ENCODE measurements at regions not wholly inside any gene's neighbourhood (a gene's known extent, or its start where the extent isn't known, plus 50 kb on each side); places are given as distances from the start of the nearest gene placed in this dataset.

DNA sequence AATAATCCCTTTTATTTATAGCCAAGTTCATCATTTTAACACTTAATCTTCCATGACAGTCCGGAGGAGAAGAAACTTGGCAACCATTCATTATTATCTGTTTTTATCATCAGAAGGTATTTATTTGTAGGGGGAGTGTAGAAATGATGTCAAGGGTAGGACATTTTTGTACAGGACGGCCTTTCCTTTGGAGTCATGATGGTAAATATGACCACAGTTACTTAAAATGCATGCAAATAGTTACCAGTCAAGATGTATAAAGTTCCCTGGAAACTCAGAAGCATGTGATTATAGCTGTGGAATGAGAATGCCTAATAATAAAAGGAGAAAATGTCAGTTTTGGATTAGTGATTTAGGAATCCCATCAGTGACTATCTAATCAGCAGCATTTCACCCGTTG lies 183.1 kb upstream of the PRPS1L1 start:
- Histone ChIP-seq H4K91ac (ENCODE audit: low read depth, low read length) (no peak overlapping the region), H3K27ac (ENCODE audit: low read depth, low read length) (no peak overlapping the region), H4K12ac (ENCODE audit: low read depth, low read length) (no peak overlapping the region), H3K27me3 (ENCODE audit: insufficient read depth, low read length) (no peaks in the 10 kb centered on the region), H4K8ac (ENCODE audit: low read depth, low read length) (no peak overlapping the region), H3K9ac (ENCODE audit: low read length) (no peak overlapping the region), H2BK120ac (ENCODE audit: insufficient read depth, low read length, poor library complexity) (no peak overlapping the region), H3K14ac (ENCODE audit: low read length) (no peak overlapping the region), H3K4me2 (ENCODE audit: low read length) (no peak overlapping the region), H3K9me3 (ENCODE audit: insufficient read depth, low read depth, low read length) (no peaks in the 10 kb centered on the region), H2AK5ac (ENCODE audit: low read length) (no peak overlapping the region), H3K4ac (ENCODE audit: low read depth, low read length) (no peak overlapping the region), H3K79me1 (ENCODE audit: low read length) (no peaks in the 10 kb centered on the region), H3K4me3 (ENCODE audit: low read depth, low read length) (no peak overlapping the region), H3K4me1 (ENCODE audit: control insufficient read depth in 1 of 2, insufficient read depth in 2 of 2, low read length in 2 of 2) (no peaks in the 10 kb centered on the region), H3K23ac (ENCODE audit: low read length) (no peak overlapping the region), H3K79me2 (ENCODE audit: control insufficient read depth, insufficient read depth, low read length, poor library complexity) (no peaks in the 10 kb centered on the region), H3K18ac (ENCODE audit: low read length) (no peak overlapping the region), H2BK5ac (ENCODE audit: low read depth, low read length, poor library complexity) (no peak overlapping the region), H3K36me3 (ENCODE audit: control insufficient read depth in 1 of 2, insufficient read depth in 2 of 2, low read length in 2 of 2) (no peaks in the 10 kb centered on the region), H2AFZ (ENCODE audit: insufficient read depth, low read length, poor library complexity) (no peak overlapping the region), H2BK12ac (ENCODE audit: low read length) (no peak overlapping the region)
- no peak for DNase-seq
- WGBS (ENCODE audit: extremely low coverage, insufficient coverage, insufficient read length) = no CpG with 5 or more reads among the region's 3 CpGs

DNA sequence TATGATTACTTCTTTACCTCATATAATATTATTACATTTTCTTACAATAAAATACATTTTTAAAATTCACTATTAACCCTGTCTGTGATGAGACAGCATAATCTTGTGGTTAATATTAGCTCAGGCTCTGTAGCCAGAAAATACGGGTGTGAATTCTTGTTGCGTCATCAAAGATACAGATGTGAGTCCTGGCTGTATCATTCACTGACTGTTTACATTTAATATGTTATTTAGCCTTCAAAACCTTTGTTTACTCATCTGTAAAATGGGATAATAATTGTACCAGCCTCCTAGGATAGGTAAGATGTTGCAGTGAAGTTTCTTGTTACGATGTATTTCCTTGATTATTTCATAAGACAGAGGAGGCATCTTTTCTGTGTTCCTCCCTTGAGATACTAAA lies 184.7 kb upstream of the PRPS1L1 start:
- H2BK120ac ChIP-seq (ENCODE audit: insufficient read depth, low read length, poor library complexity) = no peak overlapping the region
- H2BK12ac ChIP-seq (ENCODE audit: low read length) = no peak overlapping the region
- DNase-seq = no peak
- no peak overlapping the region for H4K12ac ChIP-seq (ENCODE audit: low read depth, low read length)
- H3K9me3 ChIP-seq (ENCODE audit: insufficient read depth, low read depth, low read length) = no peaks in the 10 kb centered on the region
- WGBS (ENCODE audit: extremely low coverage, insufficient coverage, insufficient read length) = no CpG with 5 or more reads among the region's 3 CpGs
- no peak overlapping the region for H4K8ac ChIP-seq (ENCODE audit: low read depth, low read length)
- no peaks in the 10 kb centered on the region for H3K36me3 ChIP-seq (ENCODE audit: control insufficient read depth in 1 of 2, insufficient read depth in 2 of 2, low read length in 2 of 2)
- no peak overlapping the region for H3K4ac ChIP-seq (ENCODE audit: low read depth, low read length)
- no peaks in the 10 kb centered on the region for H3K79me1 ChIP-seq (ENCODE audit: low read length)
- H2AFZ ChIP-seq (ENCODE audit: insufficient read depth, low read length, poor library complexity) = no peak overlapping the region
- H3K14ac ChIP-seq (ENCODE audit: low read length) = no peak overlapping the region
- H3K4me3 ChIP-seq (ENCODE audit: low read depth, low read length) = no peak overlapping the region
- no peak overlapping the region for H4K91ac ChIP-seq (ENCODE audit: low read depth, low read length)
- H3K79me2 ChIP-seq (ENCODE audit: control insufficient read depth, insufficient read depth, low read length, poor library complexity) = no peaks in the 10 kb centered on the region
- no peak overlapping the region for H3K27ac ChIP-seq (ENCODE audit: low read depth, low read length)
- H3K4me2 ChIP-seq (ENCODE audit: low read length) = no peak overlapping the region
- H3K4me1 ChIP-seq (ENCODE audit: control insufficient read depth in 1 of 2, insufficient read depth in 2 of 2, low read length in 2 of 2) = no peaks in the 10 kb centered on the region
- H3K18ac ChIP-seq (ENCODE audit: low read length) = no peak overlapping the region
- H2BK5ac ChIP-seq (ENCODE audit: low read depth, low read length, poor library complexity) = no peak overlapping the region
- no peak overlapping the region for H3K9ac ChIP-seq (ENCODE audit: low read length)
- H3K27me3 ChIP-seq (ENCODE audit: insufficient read depth, low read length) = no peaks in the 10 kb centered on the region
- H3K23ac ChIP-seq (ENCODE audit: low read length) = no peak overlapping the region
- no peak overlapping the region for H2AK5ac ChIP-seq (ENCODE audit: low read length)

DNA sequence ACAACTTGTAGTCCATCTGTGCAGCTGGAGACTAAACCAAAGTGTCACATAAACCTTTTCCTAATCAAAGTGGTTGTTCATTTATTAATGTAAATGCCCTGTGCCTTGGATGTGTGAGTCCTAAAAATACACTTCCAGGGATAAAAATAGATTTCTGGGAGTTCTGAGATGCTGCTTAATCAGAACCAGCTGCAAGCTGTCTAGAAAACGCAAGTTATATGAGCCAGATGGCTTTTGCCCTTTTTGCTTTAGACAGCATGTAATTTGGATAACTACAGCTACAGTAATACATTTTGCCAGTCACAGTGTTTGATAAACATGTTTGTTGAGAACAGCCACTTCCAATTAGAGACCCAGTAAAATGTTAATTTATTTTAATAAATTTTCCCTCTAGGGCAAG lies 185.1 kb upstream of the PRPS1L1 start:
- Histone ChIP-seq H3K36me3 (ENCODE audit: control insufficient read depth in 1 of 2, insufficient read depth in 2 of 2, low read length in 2 of 2) (no peaks in the 10 kb centered on the region), H3K18ac (ENCODE audit: low read length) (no peak overlapping the region), H3K4me3 (ENCODE audit: low read depth, low read length) (no peak overlapping the region), H3K27ac (ENCODE audit: low read depth, low read length) (no peak overlapping the region), H4K8ac (ENCODE audit: low read depth, low read length) (no peak overlapping the region), H4K91ac (ENCODE audit: low read depth, low read length) (no peak overlapping the region), H3K9ac (ENCODE audit: low read length) (no peak overlapping the region), H3K9me3 (ENCODE audit: insufficient read depth, low read depth, low read length) (no peaks in the 10 kb centered on the region), H3K27me3 (ENCODE audit: insufficient read depth, low read length) (no peaks in the 10 kb centered on the region), H3K79me1 (ENCODE audit: low read length) (no peaks in the 10 kb centered on the region), H3K79me2 (ENCODE audit: control insufficient read depth, insufficient read depth, low read length, poor library complexity) (no peaks in the 10 kb centered on the region), H2BK120ac (ENCODE audit: insufficient read depth, low read length, poor library complexity) (no peak overlapping the region), H2AK5ac (ENCODE audit: low read length) (no peak overlapping the region), H2AFZ (ENCODE audit: insufficient read depth, low read length, poor library complexity) (no peak overlapping the region), H3K23ac (ENCODE audit: low read length) (no peak overlapping the region), H2BK12ac (ENCODE audit: low read length) (no peak overlapping the region), H3K4me2 (ENCODE audit: low read length) (no peak overlapping the region), H3K14ac (ENCODE audit: low read length) (no peak overlapping the region), H2BK5ac (ENCODE audit: low read depth, low read length, poor library complexity) (no peak overlapping the region), H3K4ac (ENCODE audit: low read depth, low read length) (no peak overlapping the region), H3K4me1 (ENCODE audit: control insufficient read depth in 1 of 2, insufficient read depth in 2 of 2, low read length in 2 of 2) (no peaks in the 10 kb centered on the region), H4K12ac (ENCODE audit: low read depth, low read length) (no peak overlapping the region)
- no peak for DNase-seq
- WGBS (ENCODE audit: extremely low coverage, insufficient coverage, insufficient read length) = no CpG with 5 or more reads among the region's 1 CpG

DNA sequence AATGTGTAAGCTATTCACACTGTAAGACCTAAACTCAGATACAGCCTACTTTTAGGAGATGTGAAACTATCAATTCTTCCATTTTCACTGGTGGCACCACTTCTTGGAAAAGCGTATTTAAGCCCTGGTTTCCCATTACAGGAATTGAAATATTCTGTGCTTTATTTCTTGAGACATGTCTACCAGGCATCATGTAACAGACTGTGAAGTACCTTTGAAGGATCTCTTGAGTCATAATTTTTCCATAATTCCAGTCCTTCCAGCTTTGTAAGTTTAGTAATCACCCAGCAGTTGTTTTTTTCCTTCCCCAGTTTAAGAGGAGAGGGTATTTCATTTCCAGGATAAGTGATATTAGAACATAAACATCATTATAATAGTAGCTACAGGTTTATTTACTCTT lies 186.0 kb upstream of the PRPS1L1 start:
- H3K14ac ChIP-seq (ENCODE audit: low read length) = no peak overlapping the region
- no peaks in the 10 kb centered on the region for H3K9me3 ChIP-seq (ENCODE audit: insufficient read depth, low read depth, low read length)
- H2AFZ ChIP-seq (ENCODE audit: insufficient read depth, low read length, poor library complexity) = no peak overlapping the region
- no peaks in the 10 kb centered on the region for H3K27me3 ChIP-seq (ENCODE audit: insufficient read depth, low read length)
- H3K4me1 ChIP-seq (ENCODE audit: control insufficient read depth in 1 of 2, insufficient read depth in 2 of 2, low read length in 2 of 2) = no peaks in the 10 kb centered on the region
- no peak overlapping the region for H2BK12ac ChIP-seq (ENCODE audit: low read length)
- no CpG with 5 or more reads among the region's 1 CpG for WGBS (ENCODE audit: extremely low coverage, insufficient coverage, insufficient read length)
- no peak overlapping the region for H3K27ac ChIP-seq (ENCODE audit: low read depth, low read length)
- no peak overlapping the region for H3K4me3 ChIP-seq (ENCODE audit: low read depth, low read length)
- no peak overlapping the region for H4K8ac ChIP-seq (ENCODE audit: low read depth, low read length)
- no peaks in the 10 kb centered on the region for H3K36me3 ChIP-seq (ENCODE audit: control insufficient read depth in 1 of 2, insufficient read depth in 2 of 2, low read length in 2 of 2)
- no peak overlapping the region for H4K12ac ChIP-seq (ENCODE audit: low read depth, low read length)
- no peak overlapping the region for H3K4me2 ChIP-seq (ENCODE audit: low read length)
- no peak overlapping the region for H3K23ac ChIP-seq (ENCODE audit: low read length)
- DNase-seq = no peak
- H3K18ac ChIP-seq (ENCODE audit: low read length) = no peak overlapping the region
- no peak overlapping the region for H2AK5ac ChIP-seq (ENCODE audit: low read length)
- H2BK120ac ChIP-seq (ENCODE audit: insufficient read depth, low read length, poor library complexity) = no peak overlapping the region
- no peak overlapping the region for H4K91ac ChIP-seq (ENCODE audit: low read depth, low read length)
- H3K4ac ChIP-seq (ENCODE audit: low read depth, low read length) = no peak overlapping the region
- no peak overlapping the region for H3K9ac ChIP-seq (ENCODE audit: low read length)
- no peak overlapping the region for H2BK5ac ChIP-seq (ENCODE audit: low read depth, low read length, poor library complexity)
- no peaks in the 10 kb centered on the region for H3K79me2 ChIP-seq (ENCODE audit: control insufficient read depth, insufficient read depth, low read length, poor library complexity)
- H3K79me1 ChIP-seq (ENCODE audit: low read length) = no peaks in the 10 kb centered on the region

Measured in trophoblast cell (in vitro differentiated cells and primary cell).